Sigmoid colon (tissue), 6 donors: ENCODE measurements at regions not wholly inside any gene's neighbourhood (a gene's known extent, or its start where the extent isn't known, plus 50 kb on each side); places are given as distances from the start of the nearest gene placed in this dataset.

ENCODE experiments used
- DNase-seq: peaks from one replicate; pipeline ENCODE4 v3.0.0-alpha.2; 2019
- H3K27ac ChIP-seq, 4 donors: fragments of 200-600 bp; sonication (generic); one replicate each; pipeline ENCODE4 v1.5.1; 2016 to 2019; ENCODE audit warnings: mild to moderate bottlenecking in 1 of 4
- H3K27me3 ChIP-seq, 3 donors: fragments of 200-600 bp; sonication (generic); one replicate each; pipeline ENCODE4 v1.5.1; 2019; ENCODE audit warnings: mild to moderate bottlenecking in 1 of 3
- H3K36me3 ChIP-seq, 4 donors: fragments of 200-600 bp; sonication (generic); one replicate each; pipeline ENCODE4 v1.5.1; 2016 to 2019
- H3K4me1 ChIP-seq, 4 donors: fragments of 200-600 bp; sonication (generic); one replicate each; pipeline ENCODE4 v1.5.1; 2017 to 2019
- H3K4me3 ChIP-seq, 4 donors: fragments of 200-600 bp; sonication (generic); one replicate each; pipeline ENCODE4 v1.5.1; 2017 to 2019; ENCODE audit warnings: mild to moderate bottlenecking in 2 of 4, moderate library complexity in 1 of 4
- H3K9me3 ChIP-seq, 4 donors: fragments of 200-600 bp in 3 of 4; sonication (generic) in 3 of 4; one replicate each; pipeline versions ENCODE4 v1.5.1 to v1.6.1; 2013 to 2019
- CTCF ChIP-seq, 4 experiments: fragments of 450-650 bp in 3 of 4; fragments of 200-600 bp in 1 of 4; IDR thresholded peaks; one replicate each; pipeline ENCODE4 v1.5.1; 2016 to 2019; ENCODE audit warnings: antibody characterized with exemption in 4 of 4, mild to moderate bottlenecking in 3 of 4, moderate library complexity in 2 of 4
- EP300 ChIP-seq, 4 donors: sonication (generic); formaldehyde crosslinking; IDR thresholded peaks; one replicate each; pipeline ENCODE4 v1.6.1; 2017; ENCODE audit warnings: antibody characterized with exemption in 4 of 4
- POLR2A ChIP-seq, 2 donors: fragments of 450-650 bp; IDR thresholded peaks; one replicate each; pipeline ENCODE4 v1.6.1; 2016; ENCODE audit warnings: antibody characterized with exemption in 2 of 2, mild to moderate bottlenecking in 2 of 2, moderate library complexity in 2 of 2
- POLR2AphosphoS5 ChIP-seq, 4 donors: sonication (generic); formaldehyde crosslinking; IDR thresholded peaks; one replicate each; pipeline ENCODE4 v1.6.1; 2017; ENCODE audit warnings: antibody characterized with exemption in 4 of 4
- WGBS, 2 donors: extraction: QIAGEN DNeasy Blood & Tissue Kit; methylation state at CpG; one replicate each; pipeline ENCODE4 v1.1.7; 2013; 5-methylcytosine and 5-hydroxymethylcytosine counted together
- intact Hi-C: fragments of 100-400 bp; cut with DNase I; formaldehyde crosslinking; loops from one replicate; pipeline ENCODE4 v1.15.1; 2023
- donor health status: healthy with polysubstance abuse.
- donor health status: healthy.

DNA sequence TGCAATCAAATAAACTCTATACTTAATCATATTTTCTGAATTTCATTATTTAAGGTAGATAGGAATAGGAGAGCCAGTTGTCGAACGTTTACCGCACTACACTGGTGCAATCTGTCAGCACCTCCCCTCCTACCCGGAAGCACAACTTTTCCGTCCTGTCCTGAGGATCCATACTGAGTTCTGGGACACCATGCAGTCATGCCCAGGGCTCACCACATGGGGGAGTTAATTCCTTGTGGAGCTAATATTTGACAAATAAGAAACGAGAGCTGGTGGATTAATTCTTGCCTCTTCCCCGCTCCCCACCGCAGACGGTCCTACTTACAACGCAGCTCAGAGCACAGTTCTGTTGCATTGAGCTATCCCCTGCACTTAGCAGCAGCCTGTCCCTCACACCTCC, 107.7 kb upstream of the RALGAPA2 start:
- no peak overlapping the region for H3K4me3 ChIP-seq
- no peak overlapping the region for H3K27ac ChIP-seq
- intact Hi-C loops, result loop anchor here (5.0 kb wide), 1 partner anchor 158 kb away; no protein-coding TSS in a partner anchor
- H3K36me3 ChIP-seq, result no peaks in the 10 kb centered on the region
- no peak for TF ChIP-seq POLR2AphosphoS5 (IDR thresholded peaks at IDR 0.05)
- no peak for TF ChIP-seq CTCF (IDR thresholded peaks at IDR 0.05)
- no peak for TF ChIP-seq EP300 (IDR thresholded peaks at IDR 0.05)
- no peak for TF ChIP-seq POLR2A (IDR thresholded peaks at IDR 0.05)
- peaks cover 0 to 14% (median 0%) of the 10 kb centered on the region in 3 donors for H3K27me3 ChIP-seq
- DNase-seq, result no peak
- H3K4me1 ChIP-seq, result no peaks in the 10 kb centered on the region
- no peaks in the 10 kb centered on the region for H3K9me3 ChIP-seq
- WGBS, 2 donors, result 80 to 81% methylated on average over 10 of the region's 10 CpGs

- WGBS, 2 donors, result 75 to 78% methylated on average over 4 of the region's 4 CpGs
- H3K36me3 ChIP-seq, result no peaks in the 10 kb centered on the region
- no peaks in the 10 kb centered on the region for H3K4me1 ChIP-seq
- H3K4me3 ChIP-seq, result no peak overlapping the region
- H3K9me3 ChIP-seq, result no peaks in the 10 kb centered on the region
- DNase-seq, result no peak
- no peaks in the 10 kb centered on the region for H3K27me3 ChIP-seq
- no peak overlapping the region for H3K27ac ChIP-seq
- intact Hi-C loops, result no loop called here
- no peak for TF ChIP-seq EP300 (IDR thresholded peaks at IDR 0.05)
- no peak for TF ChIP-seq CTCF (IDR thresholded peaks at IDR 0.05)
- no peak for TF ChIP-seq POLR2AphosphoS5 (IDR thresholded peaks at IDR 0.05)
- TF ChIP-seq POLR2A (IDR thresholded peaks at IDR 0.05), result no peak
Observed at GRCh38 chr20:20816969-20817755, 104.7 kb upstream of the RALGAPA2 start.

DNA sequence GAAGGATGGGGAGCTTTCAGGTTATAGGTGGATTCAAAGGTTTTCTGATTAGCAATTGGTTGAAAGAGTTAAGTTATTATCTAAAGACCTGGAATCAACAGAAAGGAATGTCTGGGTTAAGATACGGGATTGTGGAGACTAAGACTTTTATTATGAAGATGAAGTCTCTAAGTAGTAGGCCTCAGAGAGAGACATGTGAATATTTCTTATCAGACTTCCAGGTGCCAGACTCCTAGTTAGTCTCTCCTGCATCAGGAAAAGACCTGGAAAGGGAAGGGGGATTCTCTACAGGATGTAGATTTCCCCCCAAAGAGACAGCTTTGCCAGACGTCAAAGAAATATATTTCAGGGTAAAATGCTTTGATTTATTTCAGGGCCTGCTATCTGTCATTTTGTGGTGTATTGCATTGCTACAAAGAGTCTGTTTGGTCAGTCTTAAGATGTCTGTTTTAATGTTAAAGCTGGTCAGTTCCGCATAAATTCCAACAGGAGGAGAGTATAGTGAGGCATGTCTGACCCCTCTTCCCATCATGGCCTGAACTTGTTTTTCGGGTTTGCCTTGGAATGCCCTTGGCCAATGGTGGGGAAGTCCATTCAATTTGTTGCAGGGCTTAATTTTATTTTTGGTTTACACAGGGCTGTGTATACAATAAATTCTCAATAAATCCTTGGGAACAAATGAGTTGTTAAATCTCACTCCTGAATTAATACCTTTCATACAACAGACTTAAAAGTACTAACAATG, 103.4 kb upstream of the RALGAPA2 start:
- no peak overlapping the region for H3K4me3 ChIP-seq
- H3K27ac ChIP-seq, result no peak overlapping the region
- no peak for DNase-seq
- intact Hi-C loops, result no loop called here
- H3K9me3 ChIP-seq, result no peaks in the 10 kb centered on the region
- WGBS, 2 donors, result 84 to 92% methylated on average over 4 of the region's 4 CpGs
- no peaks in the 10 kb centered on the region for H3K36me3 ChIP-seq
- TF ChIP-seq POLR2AphosphoS5 (IDR thresholded peaks at IDR 0.05) (no peak), POLR2A (IDR thresholded peaks at IDR 0.05) (no peak), CTCF (IDR thresholded peaks at IDR 0.05) (no peak), EP300 (IDR thresholded peaks at IDR 0.05) (no peak)
- H3K4me1 ChIP-seq, result no peaks in the 10 kb centered on the region
- no peaks in the 10 kb centered on the region for H3K27me3 ChIP-seq

DNA sequence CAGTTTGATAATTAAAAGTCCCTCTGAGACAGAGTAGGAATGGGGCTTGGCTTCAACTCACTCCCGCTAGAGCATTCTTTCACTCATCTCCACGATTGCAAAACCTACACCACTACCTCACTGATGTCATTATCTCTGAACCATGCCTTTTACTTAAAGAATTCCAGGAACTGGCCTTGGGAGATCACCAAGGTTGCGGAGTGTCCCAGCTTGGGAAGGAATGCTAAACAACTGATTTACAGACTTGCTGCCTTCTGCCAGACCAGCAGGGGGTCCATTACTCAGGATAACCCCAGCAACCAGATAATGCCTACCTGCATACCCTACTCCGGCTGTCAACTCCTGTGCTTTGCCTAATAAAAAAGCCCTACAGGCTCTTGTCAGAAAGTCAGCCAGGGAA, 102.2 kb upstream of the RALGAPA2 start:
- Histone ChIP-seq H3K4me1 (no peaks in the 10 kb centered on the region), H3K4me3 (no peak overlapping the region), H3K36me3 (no peaks in the 10 kb centered on the region), H3K27ac (no peak overlapping the region), H3K9me3 (no peaks in the 10 kb centered on the region), H3K27me3 (no peaks in the 10 kb centered on the region)
- intact Hi-C loops, result no loop called here
- 89 to 90% methylated on average over 4 of the region's 4 CpGs for WGBS, 2 donors
- TF ChIP-seq CTCF (IDR thresholded peaks at IDR 0.05) (no peak), EP300 (IDR thresholded peaks at IDR 0.05) (no peak), POLR2A (IDR thresholded peaks at IDR 0.05) (no peak), POLR2AphosphoS5 (IDR thresholded peaks at IDR 0.05) (no peak)
- DNase-seq, result no peak
